NCI-H748 treated with DMSO at 0.1 percent for 48 hours (cell line): ENCODE measurements at regions not wholly inside any gene's neighbourhood (a gene's known extent, or its start where the extent isn't known, plus 50 kb on each side); places are given as distances from the start of the nearest gene placed in this dataset.
"Not testable (repeated sequence)": the region's sequence is repeated elsewhere in the genome, so short reads cannot be mapped to it uniquely, and the experiment has no call there.

Source experiments
- DNase-seq: peaks from one replicate; lab custom pipeline; 2025; lab: John Stamatoyannopoulos, UW

GRCh38 chr4:189773909-189774308, 166.8 kb upstream of the FRG1 start:
- no peak for DNase-seq

- no peak for DNase-seq
These were observed 161.2 kb upstream of the FRG1 start for GRCh38 chr4:189779281-189779980.

GRCh38 chr4:189780391-189780790, 160.3 kb upstream of the FRG1 start:
- no peak for DNase-seq

- DNase-seq: no peak
These were observed 156.0 kb upstream of the FRG1 start for GRCh38 chr4:189784651-189785050.

- DNase-seq: no peak
These were observed 155.4 kb upstream of the FRG1 start for GRCh38 chr4:189785257-189785656.

- no peak for DNase-seq
These were observed 154.2 kb upstream of the FRG1 start for GRCh38 chr4:189786447-189786846.

GRCh38 chr4:189787216-189788031, 153.2 kb upstream of the FRG1 start:
- no peak for DNase-seq

- peak; percentile 53 for DNase-seq
These were observed 147.6 kb upstream of the FRG1 start for GRCh38 chr4:189792924-189793618.

- no peak for DNase-seq
These were observed 140.1 kb upstream of the FRG1 start for GRCh38 chr4:189800545-189801088.

GRCh38 chr4:189802884-189803283, 137.8 kb upstream of the FRG1 start:
- no peak for DNase-seq

GRCh38 chr4:189804894-189805293, 135.8 kb upstream of the FRG1 start:
- no peak for DNase-seq

GRCh38 chr4:189806506-189806905, 134.2 kb upstream of the FRG1 start:
- no peak for DNase-seq

GRCh38 chr4:189807031-189807430, 133.6 kb upstream of the FRG1 start:
- DNase-seq: no peak

GRCh38 chr4:189809241-189809735, 131.4 kb upstream of the FRG1 start:
- DNase-seq: no peak

- DNase-seq: no peak
These were observed 130.8 kb upstream of the FRG1 start for GRCh38 chr4:189809839-189810238.

GRCh38 chr4:189810318-189811181, 130.1 kb upstream of the FRG1 start:
- DNase-seq: not testable (repeated sequence)

GRCh38 chr4:189815404-189816192, 125.1 kb upstream of the FRG1 start:
- DNase-seq: no peak

- DNase-seq: no peak
These were observed 118.3 kb upstream of the FRG1 start for GRCh38 chr4:189822326-189822725.

- DNase-seq: no peak
These were observed 117.1 kb upstream of the FRG1 start for GRCh38 chr4:189823591-189823990.

- DNase-seq: no peak
These were observed 115.2 kb upstream of the FRG1 start for GRCh38 chr4:189825466-189825865.

GRCh38 chr4:189826657-189827056, 114.0 kb upstream of the FRG1 start:
- DNase-seq: no peak
